ENCODE measurements at regions not wholly inside any gene's neighbourhood (a gene's known extent, or its start where the extent isn't known, plus 50 kb on each side); places are given as distances from the start of the nearest gene placed in this dataset.

- TF ChIP-seq SIN3A (IDR thresholded peaks at IDR 0.05; ENCODE audit: borderline replicate concordance, insufficient read depth, low read length), result no peak
- no peak for TF ChIP-seq TAF1 (IDR thresholded peaks at IDR 0.05; ENCODE audit: borderline replicate concordance, insufficient read depth, low read length)
- no peak for TF ChIP-seq POLR2AphosphoS5 (IDR thresholded peaks at IDR 0.05; ENCODE audit: low read depth, low read length)
- TF ChIP-seq FOXP2 (optimal IDR thresholded peaks at IDR 0.05; ENCODE audit: borderline replicate concordance, extremely low read depth, extremely low read length, insufficient read depth), result no peak
- TF ChIP-seq REST (IDR thresholded peaks at IDR 0.05; ENCODE audit: insufficient read depth in 1 of 2, low read depth in 2 of 2, low read length in 2 of 2), result no peak
Observed at GRCh38 chr18:32544088-32544487, 73.4 kb upstream of the GAREM1 start.
